MM.1S (cell line): ENCODE measurements at regions not wholly inside any gene's neighbourhood (a gene's known extent, or its start where the extent isn't known, plus 50 kb on each side); places are given as distances from the start of the nearest gene placed in this dataset.

Experiments
- EZH2 ChIP-seq: fragments of 300-600 bp; sonication (generic); optimal IDR thresholded peaks from 2 replicates; pipeline ENCODE3; 2017; ENCODE audit warnings: low read depth, mild to moderate bottlenecking, antibody characterized with exemption, low read length, mixed read lengths
- TF ChIP-seq, protein P1 (sequence below): fragments of 300-600 bp; sonication (generic); IDR thresholded peaks from 2 replicates; pipeline ENCODE4 v1.5.1; 2016; ENCODE audit warnings: antibody characterized with exemption, low read length, mixed read lengths

DNA sequence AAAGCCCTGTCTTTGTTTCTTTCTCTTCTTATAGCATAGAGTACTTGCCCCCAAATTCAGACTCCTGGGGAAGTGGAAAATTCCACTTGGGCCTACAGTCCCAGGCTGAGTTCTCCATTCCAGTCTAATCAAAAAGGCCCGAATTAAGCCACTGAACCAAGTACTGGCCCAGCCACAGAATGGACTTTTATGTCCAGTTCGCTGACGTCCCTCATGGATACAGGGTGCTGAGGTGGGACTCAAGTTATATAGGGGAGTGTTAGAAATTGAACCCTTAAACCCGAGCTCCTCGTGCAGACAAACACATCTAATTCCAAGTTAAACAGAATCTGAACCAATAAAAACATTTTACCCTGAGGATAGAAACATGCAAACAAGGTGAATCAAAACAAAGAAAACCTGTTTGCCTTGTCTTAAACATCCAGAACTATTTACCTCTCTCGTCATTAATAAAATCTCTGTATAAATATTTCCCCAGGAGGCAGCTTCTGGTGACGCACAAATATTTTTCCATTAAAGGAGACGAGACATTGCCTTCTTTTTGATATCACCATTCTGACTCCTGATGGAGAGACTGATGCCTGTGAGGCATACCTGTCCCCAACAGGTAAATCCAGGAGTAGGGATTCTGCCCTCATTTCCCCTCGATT lies 136.8 kb upstream of the ARL4C start:
- TF ChIP-seq, protein P1, sequence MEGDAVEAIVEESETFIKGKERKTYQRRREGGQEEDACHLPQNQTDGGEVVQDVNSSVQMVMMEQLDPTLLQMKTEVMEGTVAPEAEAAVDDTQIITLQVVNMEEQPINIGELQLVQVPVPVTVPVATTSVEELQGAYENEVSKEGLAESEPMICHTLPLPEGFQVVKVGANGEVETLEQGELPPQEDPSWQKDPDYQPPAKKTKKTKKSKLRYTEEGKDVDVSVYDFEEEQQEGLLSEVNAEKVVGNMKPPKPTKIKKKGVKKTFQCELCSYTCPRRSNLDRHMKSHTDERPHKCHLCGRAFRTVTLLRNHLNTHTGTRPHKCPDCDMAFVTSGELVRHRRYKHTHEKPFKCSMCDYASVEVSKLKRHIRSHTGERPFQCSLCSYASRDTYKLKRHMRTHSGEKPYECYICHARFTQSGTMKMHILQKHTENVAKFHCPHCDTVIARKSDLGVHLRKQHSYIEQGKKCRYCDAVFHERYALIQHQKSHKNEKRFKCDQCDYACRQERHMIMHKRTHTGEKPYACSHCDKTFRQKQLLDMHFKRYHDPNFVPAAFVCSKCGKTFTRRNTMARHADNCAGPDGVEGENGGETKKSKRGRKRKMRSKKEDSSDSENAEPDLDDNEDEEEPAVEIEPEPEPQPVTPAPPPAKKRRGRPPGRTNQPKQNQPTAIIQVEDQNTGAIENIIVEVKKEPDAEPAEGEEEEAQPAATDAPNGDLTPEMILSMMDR: no peak
- TF ChIP-seq EZH2: no peak
